K562 (cell line): ENCODE measurements at regions not wholly inside any gene's neighbourhood (a gene's known extent, or its start where the extent isn't known, plus 50 kb on each side); places are given as distances from the start of the nearest gene placed in this dataset.

Source experiments
- DACH1 ChIP-seq: fragments of 450-650 bp; IDR thresholded peaks from 2 replicates; pipeline ENCODE4 v1.6.1; 2018; ENCODE audit not compliant: partially characterized antibody
- HOMEZ ChIP-seq: fragments of 250-450 bp; sonication (Bioruptor Pico); IDR thresholded peaks from 2 replicates; pipeline ENCODE4 v1.4.0; 2020; ENCODE audit warnings: mild to moderate bottlenecking, moderate library complexity
- IRF2 ChIP-seq: sonication (generic); formaldehyde crosslinking; IDR thresholded peaks from 2 replicates; pipeline ENCODE4 v1.8.1; 2022; ENCODE audit warnings: mild to moderate bottlenecking, missing genetic modification reagents
- NR2C2 ChIP-seq, 2 experiments: fragments of 200-800 bp in 1 of 2; sonication (Bioruptor generic) in 1 of 2; sonication (generic) in 1 of 2; formaldehyde crosslinking in 1 of 2; IDR thresholded peaks; 2 replicates each; pipeline versions ENCODE4 v1.6.1 to v1.8.0; 2016 to 2022; ENCODE audit warnings: mild to moderate bottlenecking in 1 of 2, missing compliant biosample characterization in 1 of 2, missing genetic modification characterization in 1 of 2, missing genetic modification reagents in 1 of 2
- RB1 ChIP-seq: fragments of 450-650 bp; IDR thresholded peaks from 2 replicates; pipeline ENCODE4 v1.6.1; 2017; ENCODE audit warnings: low read depth, mild to moderate bottlenecking
- TRIM25 ChIP-seq: fragments of 450-650 bp; IDR thresholded peaks from 2 replicates; pipeline ENCODE4 v1.7.0; 2016; ENCODE audit warnings: borderline replicate concordance
- ZKSCAN3 ChIP-seq: fragments of 250-450 bp; sonication (Bioruptor Pico); IDR thresholded peaks from 2 replicates; pipeline ENCODE4 v1.4.0; 2020
- TF ChIP-seq, protein P1 (sequence below): fragments of 250-450 bp; sonication (Bioruptor Pico); IDR thresholded peaks from 2 replicates; pipeline ENCODE4 v1.9.0; 2021; ENCODE audit warnings: mild to moderate bottlenecking, inconsistent platforms
- TF ChIP-seq, protein P2 (sequence below): fragments of 450-650 bp; IDR thresholded peaks from one replicate; pipeline ENCODE4 v1.6.1; 2018; ENCODE audit warnings: mild to moderate bottlenecking, moderate library complexity; ENCODE audit not compliant: partially characterized antibody

DNA sequence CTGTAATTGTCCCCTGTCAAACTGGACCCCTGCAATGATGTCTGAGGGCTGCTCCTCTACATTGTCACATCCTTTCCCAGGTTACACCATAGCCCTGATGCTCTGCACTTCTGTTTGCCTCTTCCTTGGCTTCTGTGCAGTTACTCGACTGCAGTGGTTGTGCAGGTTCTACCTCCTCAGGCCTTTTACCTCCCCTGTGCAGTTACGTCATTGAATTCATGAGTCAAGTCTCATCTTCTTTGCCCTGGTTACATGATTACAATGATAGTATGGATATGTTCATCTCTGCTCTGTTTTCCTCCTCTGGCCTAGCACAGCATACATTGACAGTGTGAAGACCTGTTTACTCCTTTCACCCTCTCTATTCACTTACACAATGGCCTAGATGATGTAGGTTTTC lies 83.2 kb downstream of the FAM47B start (continued):
- TF ChIP-seq, protein P1, sequence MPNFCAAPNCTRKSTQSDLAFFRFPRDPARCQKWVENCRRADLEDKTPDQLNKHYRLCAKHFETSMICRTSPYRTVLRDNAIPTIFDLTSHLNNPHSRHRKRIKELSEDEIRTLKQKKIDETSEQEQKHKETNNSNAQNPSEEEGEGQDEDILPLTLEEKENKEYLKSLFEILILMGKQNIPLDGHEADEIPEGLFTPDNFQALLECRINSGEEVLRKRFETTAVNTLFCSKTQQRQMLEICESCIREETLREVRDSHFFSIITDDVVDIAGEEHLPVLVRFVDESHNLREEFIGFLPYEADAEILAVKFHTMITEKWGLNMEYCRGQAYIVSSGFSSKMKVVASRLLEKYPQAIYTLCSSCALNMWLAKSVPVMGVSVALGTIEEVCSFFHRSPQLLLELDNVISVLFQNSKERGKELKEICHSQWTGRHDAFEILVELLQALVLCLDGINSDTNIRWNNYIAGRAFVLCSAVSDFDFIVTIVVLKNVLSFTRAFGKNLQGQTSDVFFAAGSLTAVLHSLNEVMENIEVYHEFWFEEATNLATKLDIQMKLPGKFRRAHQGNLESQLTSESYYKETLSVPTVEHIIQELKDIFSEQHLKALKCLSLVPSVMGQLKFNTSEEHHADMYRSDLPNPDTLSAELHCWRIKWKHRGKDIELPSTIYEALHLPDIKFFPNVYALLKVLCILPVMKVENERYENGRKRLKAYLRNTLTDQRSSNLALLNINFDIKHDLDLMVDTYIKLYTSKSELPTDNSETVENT (CRISPR knock-in tag) = no peak
- TF ChIP-seq, protein P2, sequence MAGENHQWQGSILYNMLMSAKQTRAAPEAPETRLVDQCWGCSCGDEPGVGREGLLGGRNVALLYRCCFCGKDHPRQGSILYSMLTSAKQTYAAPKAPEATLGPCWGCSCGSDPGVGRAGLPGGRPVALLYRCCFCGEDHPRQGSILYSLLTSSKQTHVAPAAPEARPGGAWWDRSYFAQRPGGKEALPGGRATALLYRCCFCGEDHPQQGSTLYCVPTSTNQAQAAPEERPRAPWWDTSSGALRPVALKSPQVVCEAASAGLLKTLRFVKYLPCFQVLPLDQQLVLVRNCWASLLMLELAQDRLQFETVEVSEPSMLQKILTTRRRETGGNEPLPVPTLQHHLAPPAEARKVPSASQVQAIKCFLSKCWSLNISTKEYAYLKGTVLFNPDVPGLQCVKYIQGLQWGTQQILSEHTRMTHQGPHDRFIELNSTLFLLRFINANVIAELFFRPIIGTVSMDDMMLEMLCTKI = no peak
- no peak for TF ChIP-seq IRF2
- no peak for TF ChIP-seq HOMEZ (CRISPR knock-in tag)
- TF ChIP-seq TRIM25 = no peak
- TF ChIP-seq ZKSCAN3 = no peak
- no peak for TF ChIP-seq NR2C2 (CRISPR knock-in tag; IDR thresholded peaks at IDR 0.05)
- no peak for TF ChIP-seq NR2C2 (tag; IDR thresholded peaks at IDR 0.05)
- no peak for TF ChIP-seq RB1
- no peak for TF ChIP-seq DACH1
